GM10248 (cell line): ENCODE measurements at regions not wholly inside any gene's neighbourhood (a gene's known extent, or its start where the extent isn't known, plus 50 kb on each side); places are given as distances from the start of the nearest gene placed in this dataset.
"Not testable (repeated sequence)": the region's sequence is repeated elsewhere in the genome, so short reads cannot be mapped to it uniquely, and the experiment has no call there.

Experiments
- CTCF ChIA-PET: fragments of 300-600 bp; sonication (Branson Sonifier 250); formaldehyde crosslinking; extraction: SDS; loops from one replicate; lab custom pipeline; 2021; ENCODE audit warnings: antibody characterized with exemption; lab: Yijun Ruan, JAX
- POLR2A ChIA-PET: fragments of 350-650 bp; sonication (Branson Sonifier 250); formaldehyde crosslinking; extraction: SDS; loops from one replicate; lab custom pipeline; 2020; ENCODE audit warnings: antibody characterized with exemption; lab: Yijun Ruan, JAX
- DNase-seq: peaks from one replicate; pipeline ENCODE4 v3.0.0; 2012; ENCODE audit errors: extremely low spot score
- CTCF ChIP-seq: IDR thresholded peaks from 2 replicates; pipeline ENCODE4 v1.5.1; 2012; ENCODE audit warnings: mild to moderate bottlenecking, low read depth; ENCODE audit errors: extremely low read depth, missing control alignments, control extremely low read depth

- ChIA-PET CTCF (no interaction called here), POLR2A (no interaction called here)
- no peak for DNase-seq
- no peak for TF ChIP-seq CTCF
Observed at GRCh38 chr18:1306641-1307040, 402.0 kb downstream of the ADCYAP1 start.

- no peak for TF ChIP-seq CTCF
- ChIA-PET CTCF (no interaction called here), POLR2A (no interaction called here)
- no peak for DNase-seq
Observed at GRCh38 chr18:1308686-1309085, 404.0 kb downstream of the ADCYAP1 start.

- no peak for TF ChIP-seq CTCF
- no peak for DNase-seq
- CTCF ChIA-PET = no interaction called here
- POLR2A ChIA-PET = no interaction called here
Observed at GRCh38 chr18:1311376-1311775, 406.7 kb downstream of the ADCYAP1 start.

GRCh38 chr18:1335345-1335744, 430.7 kb downstream of the ADCYAP1 start:
- POLR2A ChIA-PET, CTCF ChIA-PET: not testable (repeated sequence)

GRCh38 chr18:1350931-1351450, 446.3 kb downstream of the ADCYAP1 start:
- ChIA-PET CTCF (no interaction called here), POLR2A (no interaction called here)
- DNase-seq = no peak
- TF ChIP-seq CTCF = no peak

More at GRCh38 chr18:1335345-1335744, 430.7 kb downstream of the ADCYAP1 start:
- not testable (repeated sequence) for DNase-seq

- DNase-seq = no peak
- CTCF ChIA-PET = no interaction called here
- POLR2A ChIA-PET = no interaction called here
- TF ChIP-seq CTCF = no peak
Observed at GRCh38 chr18:1353025-1353424, 448.4 kb downstream of the ADCYAP1 start.

- CTCF ChIA-PET = no interaction called here
- POLR2A ChIA-PET = no interaction called here
- no peak for TF ChIP-seq CTCF
- DNase-seq = no peak
Observed at GRCh38 chr18:1357724-1358123, 453.1 kb downstream of the ADCYAP1 start.
